Stimulated activated CD4-positive, alpha-beta T cell treated with anti-CD3 and anti-CD28 coated beads, TNF-alpha, amount 100 ng/mL, for 24 hours (primary cell): ENCODE measurements at regions not wholly inside any gene's neighbourhood (a gene's known extent, or its start where the extent isn't known, plus 50 kb on each side); places are given as distances from the start of the nearest gene placed in this dataset.
"Not testable (repeated sequence)": the region's sequence is repeated elsewhere in the genome, so short reads cannot be mapped to it uniquely, and the experiment has no call there.

Experiments
- DNase-seq, 3 experiments: peaks; one replicate each; pipeline ENCODE4 v3.0.0-alpha.2; 2020; ENCODE audit warnings: low read depth in 3 of 3

DNA sequence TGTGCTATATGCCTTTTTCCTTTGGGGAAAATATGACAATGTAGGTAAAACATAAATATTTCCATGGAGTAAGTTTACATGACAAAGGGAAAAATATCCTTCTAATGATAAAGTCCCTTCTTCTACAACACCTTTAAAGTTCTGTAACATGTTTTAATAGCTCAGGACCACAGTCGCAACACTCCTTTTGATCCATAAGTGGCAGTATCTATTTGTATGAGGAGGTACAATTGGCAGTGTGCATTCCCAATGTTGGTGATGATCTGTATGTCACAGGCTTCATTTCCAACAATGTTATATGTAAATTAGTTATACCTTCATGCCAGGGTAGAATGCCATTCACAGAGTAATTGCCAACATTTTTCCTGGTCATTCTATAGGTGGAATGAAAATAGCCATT, 127.1 kb upstream of the CCNH start:
- no peak for DNase-seq

DNA sequence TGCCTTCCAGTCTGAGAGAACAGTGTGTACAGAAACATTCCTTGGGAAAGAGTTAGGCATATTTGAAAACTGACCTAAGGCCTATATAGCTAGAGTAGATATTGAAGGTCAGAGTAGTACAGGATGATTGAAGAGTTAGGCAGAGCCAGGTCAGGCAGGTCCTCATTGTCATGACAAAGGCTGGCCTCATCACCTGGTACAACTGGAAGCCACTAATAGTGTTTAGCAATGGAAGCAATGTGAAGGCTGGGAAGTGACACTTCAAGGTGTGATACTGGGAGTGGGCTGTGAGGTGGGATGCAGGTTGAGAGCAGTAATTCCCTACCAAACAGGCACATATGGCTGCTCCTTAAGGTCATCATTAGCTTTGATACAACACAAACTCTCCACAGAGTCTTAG, 123.6 kb upstream of the CCNH start:
- no peak for DNase-seq

DNA sequence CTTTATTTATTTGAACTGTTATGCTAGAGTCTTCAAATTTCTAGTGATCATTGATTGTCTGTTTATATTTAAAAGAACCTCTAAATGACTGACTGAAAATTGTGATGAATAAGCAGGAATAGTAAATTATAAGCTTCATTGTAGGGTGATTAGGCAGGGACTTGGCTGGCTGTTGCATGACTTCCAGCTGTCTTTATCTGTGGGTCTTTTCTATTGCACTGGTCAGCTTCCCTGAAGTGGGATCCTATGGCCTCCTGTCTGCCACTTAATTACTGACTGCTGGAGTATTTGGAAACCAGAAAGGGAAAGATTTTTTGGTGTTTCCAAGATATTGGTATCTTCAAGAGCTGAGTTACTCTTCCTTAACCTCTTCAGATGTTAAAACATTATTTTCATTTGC, 123.0 kb upstream of the CCNH start:
- DNase-seq, result no peak

DNA sequence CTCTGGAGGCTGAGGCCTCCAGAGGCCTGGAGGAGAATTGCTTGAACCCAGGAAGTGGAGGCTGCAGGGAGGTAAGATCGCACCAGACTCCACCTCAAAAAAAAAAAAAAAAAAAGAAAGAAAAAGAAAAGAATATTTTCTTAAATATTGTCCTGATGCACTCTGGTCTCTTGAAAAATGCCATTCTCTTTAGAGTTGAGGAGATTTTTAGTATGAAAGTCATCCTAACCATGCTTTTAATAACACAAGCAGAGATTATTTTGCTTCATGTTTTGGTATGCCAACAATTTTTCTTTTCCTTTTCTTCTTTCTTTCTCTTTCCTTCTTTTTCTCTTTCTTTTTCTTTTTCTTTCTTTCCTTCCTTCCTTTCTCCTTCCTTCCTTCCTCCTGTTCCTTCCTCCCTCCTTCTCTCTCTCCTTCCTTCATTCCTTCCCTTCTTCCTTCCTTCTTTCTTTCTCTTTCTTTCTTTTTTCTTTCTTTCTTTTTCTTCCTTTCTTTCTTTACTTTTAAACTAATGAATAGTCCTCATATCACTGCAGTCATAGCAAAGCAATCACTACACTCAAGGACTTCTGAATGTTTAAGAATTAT, 116.9 kb upstream of the CCNH start:
- no peak for DNase-seq

DNA sequence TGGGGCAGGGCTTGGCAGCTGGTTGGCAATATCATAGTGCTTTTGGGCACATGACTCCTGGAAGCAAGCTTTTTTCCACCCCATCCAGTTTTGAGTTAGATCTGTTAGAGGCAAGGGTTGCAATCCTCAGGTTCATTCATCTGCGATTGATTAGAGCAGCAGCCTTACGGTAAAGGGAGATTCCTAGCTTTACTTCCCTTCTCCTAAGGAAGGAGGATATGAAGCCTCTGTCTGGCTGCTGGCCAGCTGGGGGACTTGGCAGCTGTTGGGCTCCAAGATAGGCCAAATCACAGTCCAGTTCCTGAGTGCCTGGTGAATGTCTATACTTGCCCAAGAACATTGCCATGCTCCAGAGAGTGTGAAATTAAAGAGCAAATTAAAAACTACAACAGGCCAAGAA, 113.4 kb upstream of the CCNH start:
- DNase-seq, result no peak

DNA sequence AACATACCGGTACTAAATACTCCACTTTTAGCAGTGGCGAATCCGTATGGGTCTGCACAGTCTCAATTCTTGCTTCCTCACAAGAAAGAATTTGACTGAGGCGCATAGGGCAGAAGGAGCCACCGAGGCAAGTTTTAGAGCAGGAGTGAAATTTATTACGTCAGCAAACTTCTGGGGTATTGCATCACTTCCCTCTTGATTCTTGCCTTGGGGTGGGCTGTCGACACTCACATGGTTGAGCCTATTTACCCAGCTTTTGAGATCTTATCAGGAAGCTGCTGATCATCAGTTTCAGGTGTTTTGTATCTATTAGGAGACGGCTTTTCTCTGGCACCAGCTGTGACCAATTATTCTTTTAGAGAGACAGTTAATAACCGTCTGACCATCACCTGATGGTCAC, 111.5 kb upstream of the CCNH start:
- DNase-seq, result no peak

DNA sequence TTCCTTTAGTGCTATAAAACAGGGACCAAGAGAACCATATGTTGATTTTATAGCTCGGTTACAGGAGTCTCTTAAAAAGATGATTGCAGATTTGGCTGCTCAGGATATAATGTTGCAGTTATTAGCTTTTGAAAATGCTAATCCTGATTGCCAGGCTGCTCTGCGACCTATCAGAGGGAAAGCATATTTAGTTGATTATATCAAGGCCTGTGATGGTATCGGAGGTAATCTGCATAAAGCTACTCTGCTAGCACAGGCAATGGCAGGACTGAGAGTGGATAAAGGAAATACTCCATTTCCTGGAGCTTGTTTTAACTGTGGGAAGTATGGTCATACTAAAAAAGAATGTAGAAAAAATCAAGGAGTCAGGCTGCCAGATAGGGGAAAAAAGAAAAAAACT, 99.0 kb upstream of the CCNH start:
- not testable (repeated sequence) for DNase-seq

DNA sequence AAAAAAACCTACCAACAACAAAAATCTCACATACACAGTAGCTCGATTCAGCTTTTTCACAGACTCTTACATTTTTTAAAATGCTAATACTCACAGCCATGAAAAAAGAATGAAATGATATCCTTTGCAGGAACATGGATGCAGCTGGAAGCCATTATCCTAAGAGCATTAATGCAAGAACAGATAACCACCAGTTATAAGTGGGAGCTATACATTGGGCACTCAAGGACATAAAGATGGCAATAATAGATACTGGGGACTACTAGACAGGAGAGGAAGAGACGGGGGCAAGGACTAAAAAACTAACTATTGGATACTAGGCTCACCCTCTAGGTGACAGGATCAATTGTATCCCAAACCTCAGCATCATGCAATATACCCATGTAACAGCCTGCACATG, 90.3 kb upstream of the CCNH start:
- DNase-seq, result no peak

DNA sequence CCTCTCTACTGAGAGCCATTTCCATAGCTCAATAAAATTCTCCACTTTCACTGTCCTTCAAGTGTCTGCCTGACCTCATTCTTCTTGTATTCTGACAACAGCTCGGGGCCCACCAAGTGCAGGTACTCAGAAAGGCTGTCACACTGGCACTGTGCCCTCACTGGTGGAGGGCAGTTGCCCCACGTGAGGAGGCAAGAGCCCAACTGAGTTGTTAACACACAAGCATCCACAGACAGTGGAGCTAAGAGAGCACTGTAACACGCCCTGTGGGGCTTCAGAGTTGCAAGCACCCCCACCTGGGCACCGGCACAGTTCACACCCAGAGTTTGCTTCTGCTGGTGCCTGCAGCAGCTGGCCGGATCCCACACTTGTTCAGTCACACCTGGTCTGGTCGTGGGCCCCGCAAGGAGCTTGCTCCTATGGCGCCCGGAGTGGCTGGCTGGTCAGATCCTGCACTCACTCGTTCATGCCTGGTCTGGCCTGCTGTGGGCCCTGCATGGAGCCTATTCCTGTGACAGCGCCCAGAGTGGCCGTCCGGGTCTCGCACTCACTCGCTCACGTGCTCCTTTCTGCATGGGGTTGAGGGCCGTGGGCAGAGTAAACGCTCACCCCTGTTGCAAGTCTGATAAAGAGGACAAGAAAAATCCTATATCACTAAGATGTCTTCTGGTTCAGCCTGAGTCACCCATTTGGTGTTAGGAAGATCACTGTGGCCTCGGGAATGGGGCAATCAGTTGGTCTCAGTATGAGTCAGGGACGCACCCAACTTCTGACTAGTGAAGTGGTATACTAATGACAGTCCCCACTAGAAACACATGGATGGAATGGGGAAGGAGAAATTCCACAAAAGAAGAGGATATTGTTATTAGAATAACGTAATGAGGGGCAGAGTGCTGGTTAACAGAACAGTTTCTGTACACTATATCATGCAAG, 87.0 kb upstream of the CCNH start:
- DNase-seq, result no peak
